Tibial artery (tissue), 4 donors: ENCODE measurements at regions not wholly inside any gene's neighbourhood (a gene's known extent, or its start where the extent isn't known, plus 50 kb on each side); places are given as distances from the start of the nearest gene placed in this dataset.

Source experiments
- DNase-seq, 2 donors: peaks; one replicate each; pipeline ENCODE4 v3.0.0-alpha.2; 2019
- H3K27ac ChIP-seq, 2 donors: fragments of 200-600 bp; sonication (generic) in 1 of 2; 1 replicate in 1 of 2; 2 replicates in 1 of 2; pipeline ENCODE4 v1.5.1; 2018 to 2019; ENCODE audit warnings: mild to moderate bottlenecking in 1 of 2
- H3K27me3 ChIP-seq, 2 donors: fragments of 200-600 bp; sonication (generic) in 1 of 2; one replicate each; pipeline versions ENCODE4 v1.5.1 to v1.6.0; 2016 to 2019
- H3K36me3 ChIP-seq, 3 donors: fragments of 200-600 bp; sonication (generic) in 2 of 3; one replicate each; pipeline ENCODE4 v1.5.1; 2016 to 2019; ENCODE audit warnings: mild to moderate bottlenecking in 2 of 3
- H3K4me1 ChIP-seq, 4 donors: fragments of 200-600 bp; sonication (generic) in 2 of 4; 1 replicate in 3 of 4; 2 replicates in 1 of 4; pipeline ENCODE4 v1.5.1; 2016 to 2019
- H3K4me3 ChIP-seq, 2 donors: fragments of 200-600 bp; sonication (generic) in 1 of 2; 1 replicate in 1 of 2; 2 replicates in 1 of 2; pipeline ENCODE4 v1.5.1; 2018 to 2019; ENCODE audit warnings: mild to moderate bottlenecking in 2 of 2
- H3K9me3 ChIP-seq, 3 donors: fragments of 200-600 bp; sonication (generic) in 1 of 3; one replicate each; pipeline ENCODE4 v1.5.1; 2016 to 2019
- intact Hi-C: fragments of 100-400 bp; cut with DNase I; formaldehyde crosslinking; loops from one replicate; pipeline ENCODE4 v1.15.0; 2023; ENCODE audit warnings: low total_unique reads
- TF ChIP-seq, protein P1 (sequence below), 2 experiments: fragments of 200-600 bp in 1 of 2; fragments of 450-650 bp in 1 of 2; IDR thresholded peaks; one replicate each; pipeline ENCODE4 v1.5.1; 2017 to 2019; ENCODE audit warnings: antibody characterized with exemption in 2 of 2, mild to moderate bottlenecking in 1 of 2, moderate library complexity in 1 of 2

DNA sequence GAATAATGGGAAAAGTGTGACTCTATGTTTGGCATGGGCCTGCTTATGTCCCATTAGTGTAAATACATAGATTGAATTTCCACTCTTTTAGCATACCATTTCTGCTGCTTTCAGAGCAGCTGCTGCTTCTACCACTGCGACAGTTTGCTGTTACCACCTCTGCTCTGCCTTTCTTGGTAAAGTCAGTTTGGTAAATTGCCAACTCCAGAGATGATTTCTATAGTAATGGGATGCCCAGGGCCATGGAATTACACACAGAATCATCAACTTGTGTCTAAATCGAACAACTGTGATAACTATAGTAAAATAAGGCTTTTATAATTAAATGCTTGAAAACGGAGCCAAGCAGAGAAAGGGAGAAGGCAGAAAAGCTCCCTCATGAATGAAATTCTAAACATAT is 168.4 kb upstream of the VEPH1 start:
- no peak overlapping the region for H3K4me3 ChIP-seq
- TF ChIP-seq, protein P1, sequence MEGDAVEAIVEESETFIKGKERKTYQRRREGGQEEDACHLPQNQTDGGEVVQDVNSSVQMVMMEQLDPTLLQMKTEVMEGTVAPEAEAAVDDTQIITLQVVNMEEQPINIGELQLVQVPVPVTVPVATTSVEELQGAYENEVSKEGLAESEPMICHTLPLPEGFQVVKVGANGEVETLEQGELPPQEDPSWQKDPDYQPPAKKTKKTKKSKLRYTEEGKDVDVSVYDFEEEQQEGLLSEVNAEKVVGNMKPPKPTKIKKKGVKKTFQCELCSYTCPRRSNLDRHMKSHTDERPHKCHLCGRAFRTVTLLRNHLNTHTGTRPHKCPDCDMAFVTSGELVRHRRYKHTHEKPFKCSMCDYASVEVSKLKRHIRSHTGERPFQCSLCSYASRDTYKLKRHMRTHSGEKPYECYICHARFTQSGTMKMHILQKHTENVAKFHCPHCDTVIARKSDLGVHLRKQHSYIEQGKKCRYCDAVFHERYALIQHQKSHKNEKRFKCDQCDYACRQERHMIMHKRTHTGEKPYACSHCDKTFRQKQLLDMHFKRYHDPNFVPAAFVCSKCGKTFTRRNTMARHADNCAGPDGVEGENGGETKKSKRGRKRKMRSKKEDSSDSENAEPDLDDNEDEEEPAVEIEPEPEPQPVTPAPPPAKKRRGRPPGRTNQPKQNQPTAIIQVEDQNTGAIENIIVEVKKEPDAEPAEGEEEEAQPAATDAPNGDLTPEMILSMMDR (IDR thresholded peaks at IDR 0.05): no peak
- DNase-seq: no peak
- H3K27me3 ChIP-seq: no peaks in the 10 kb centered on the region
- H3K36me3 ChIP-seq: no peaks in the 10 kb centered on the region
- H3K9me3 ChIP-seq: no peaks in the 10 kb centered on the region
- peaks cover 0 to 12% (median 0%) of the 10 kb centered on the region in 4 donors for H3K4me1 ChIP-seq
- intact Hi-C loops: no loop called here
- H3K27ac ChIP-seq: no peak overlapping the region

DNA sequence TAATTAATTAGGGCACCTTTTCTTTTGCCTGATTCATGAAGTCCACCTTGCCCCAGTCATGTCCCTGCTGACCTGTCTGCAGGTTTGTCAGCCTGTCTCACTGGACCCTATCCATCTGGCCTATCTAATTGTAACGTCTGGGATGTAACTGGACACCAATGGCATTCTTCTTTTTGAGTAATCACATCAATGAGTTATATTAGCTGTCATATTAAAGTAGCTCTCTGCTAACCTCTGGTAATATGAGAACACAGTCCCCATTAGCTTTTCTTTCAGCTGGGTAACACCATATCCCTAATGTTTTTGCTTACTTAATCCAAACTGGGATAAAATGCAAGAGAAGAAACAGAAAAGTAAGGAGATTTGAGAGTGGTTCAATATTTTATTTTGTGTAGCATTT is 166.2 kb upstream of the VEPH1 start:
- intact Hi-C loops: no loop called here
- peaks cover 0 to 12% (median 0%) of the 10 kb centered on the region in 4 donors for H3K4me1 ChIP-seq
- no peaks in the 10 kb centered on the region for H3K9me3 ChIP-seq
- no peaks in the 10 kb centered on the region for H3K27me3 ChIP-seq
- H3K36me3 ChIP-seq: no peaks in the 10 kb centered on the region
- no peak for DNase-seq
- no peak overlapping the region for H3K4me3 ChIP-seq
- TF ChIP-seq, protein P1 (IDR thresholded peaks at IDR 0.05): no peak
- no peak overlapping the region for H3K27ac ChIP-seq

DNA sequence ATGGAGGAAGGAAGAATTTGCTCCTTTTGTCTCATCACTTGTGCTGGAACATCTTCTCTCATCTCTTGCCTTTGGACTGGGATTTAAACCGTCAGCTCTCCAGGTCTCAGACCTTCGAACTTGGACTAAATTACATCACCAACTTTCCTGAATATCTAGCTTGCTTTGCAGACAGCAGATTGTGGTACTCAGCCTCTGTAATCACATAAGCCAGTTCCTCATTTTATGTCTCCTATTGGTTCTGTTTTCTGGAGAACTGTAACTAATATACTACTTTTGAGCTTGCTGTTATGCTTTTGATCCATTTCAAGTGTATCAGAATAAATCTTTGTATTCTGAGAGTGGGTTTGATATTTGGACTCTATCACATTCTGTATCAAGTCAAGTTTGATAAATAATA is 164.3 kb upstream of the VEPH1 start:
- intact Hi-C loops: no loop called here
- no peak for DNase-seq
- no peaks in the 10 kb centered on the region for H3K9me3 ChIP-seq
- peaks cover 0 to 12% (median 0%) of the 10 kb centered on the region in 4 donors for H3K4me1 ChIP-seq
- no peaks in the 10 kb centered on the region for H3K36me3 ChIP-seq
- H3K27me3 ChIP-seq: no peaks in the 10 kb centered on the region
- H3K4me3 ChIP-seq: no peak overlapping the region
- H3K27ac ChIP-seq: no peak overlapping the region
- TF ChIP-seq, protein P1 (IDR thresholded peaks at IDR 0.05): no peak

DNA sequence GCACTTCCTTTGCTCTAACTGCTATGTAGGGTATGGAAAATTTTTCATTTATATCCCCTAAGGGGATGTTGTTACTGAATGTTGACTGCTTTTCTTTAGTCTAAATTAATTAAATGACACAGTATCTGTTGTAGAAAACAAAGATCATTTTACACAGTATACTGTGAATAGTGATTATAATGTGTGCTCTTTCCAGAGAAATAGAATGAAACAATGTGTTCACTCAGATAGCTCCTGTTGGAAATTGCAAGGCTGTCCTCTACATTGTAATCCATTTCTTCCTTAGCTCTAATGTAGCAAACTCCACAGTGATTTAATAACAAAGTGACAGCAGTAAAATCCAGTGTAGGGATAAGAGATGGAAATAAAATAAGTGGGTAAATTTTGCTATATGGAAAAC is 159.0 kb upstream of the VEPH1 start:
- Histone ChIP-seq H3K36me3 (no peaks in the 10 kb centered on the region), H3K27ac (no peak overlapping the region), H3K27me3 (no peaks in the 10 kb centered on the region), H3K4me3 (no peak overlapping the region), H3K4me1 (no peaks in the 10 kb centered on the region), H3K9me3 (no peaks in the 10 kb centered on the region)
- TF ChIP-seq, protein P1 (IDR thresholded peaks at IDR 0.05): no peak
- intact Hi-C loops: no loop called here
- no peak for DNase-seq

DNA sequence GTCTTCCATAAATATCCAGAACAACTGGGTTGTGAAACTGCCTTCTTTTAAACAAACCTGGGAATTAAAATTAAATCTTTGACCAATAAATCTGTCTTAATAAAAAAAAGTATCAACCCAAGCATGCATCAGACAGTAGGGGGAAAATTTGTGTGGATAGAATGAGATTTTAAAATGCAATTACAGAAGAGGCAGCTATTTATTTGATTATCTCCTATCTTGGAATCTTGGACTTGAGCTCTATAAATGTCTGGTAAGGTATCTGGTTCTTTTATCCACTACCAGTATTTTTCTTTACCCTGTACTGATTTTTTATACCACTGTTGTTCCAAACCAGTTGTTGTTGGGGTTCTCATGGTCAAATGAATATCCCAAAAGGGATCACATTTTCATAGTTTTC is 157.6 kb upstream of the VEPH1 start:
- Histone ChIP-seq H3K27ac (no peak overlapping the region), H3K9me3 (no peaks in the 10 kb centered on the region), H3K4me1 (no peaks in the 10 kb centered on the region), H3K36me3 (no peaks in the 10 kb centered on the region), H3K4me3 (no peak overlapping the region), H3K27me3 (no peaks in the 10 kb centered on the region)
- intact Hi-C loops: no loop called here
- TF ChIP-seq, protein P1 (IDR thresholded peaks at IDR 0.05): no peak
- DNase-seq: no peak

DNA sequence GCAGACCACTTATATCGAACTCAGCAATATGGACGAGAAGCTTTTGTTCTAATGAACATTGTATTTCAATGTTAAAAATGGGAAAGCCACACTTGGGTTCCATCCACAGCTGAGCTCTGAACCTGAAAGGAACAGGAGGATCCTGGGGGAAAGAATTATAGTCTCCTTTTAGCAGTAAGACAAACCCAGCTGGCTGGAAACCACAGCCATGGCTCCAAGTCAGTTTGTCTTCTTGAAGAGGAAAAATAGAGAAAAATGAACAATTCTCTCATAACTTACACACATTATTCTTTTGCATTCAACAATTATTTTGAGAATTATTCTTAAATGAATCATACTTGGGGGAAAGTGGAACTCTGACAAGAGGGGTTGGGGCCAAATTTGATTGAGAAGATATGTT is 149.2 kb upstream of the VEPH1 start:
- no peak for DNase-seq

More for the DNA sequence above, 149.2 kb upstream of the VEPH1 start:
- Histone ChIP-seq H3K4me3 (no peak overlapping the region), H3K9me3 (no peaks in the 10 kb centered on the region), H3K27me3 (no peaks in the 10 kb centered on the region), H3K36me3 (no peaks in the 10 kb centered on the region), H3K4me1 (no peaks in the 10 kb centered on the region), H3K27ac (no peak overlapping the region)
- intact Hi-C loops: no loop called here
- TF ChIP-seq, protein P1 (IDR thresholded peaks at IDR 0.05): no peak
